ENCODE measurements at regions not wholly inside any gene's neighbourhood (a gene's known extent, or its start where the extent isn't known, plus 50 kb on each side); places are given as distances from the start of the nearest gene placed in this dataset.

DNA sequence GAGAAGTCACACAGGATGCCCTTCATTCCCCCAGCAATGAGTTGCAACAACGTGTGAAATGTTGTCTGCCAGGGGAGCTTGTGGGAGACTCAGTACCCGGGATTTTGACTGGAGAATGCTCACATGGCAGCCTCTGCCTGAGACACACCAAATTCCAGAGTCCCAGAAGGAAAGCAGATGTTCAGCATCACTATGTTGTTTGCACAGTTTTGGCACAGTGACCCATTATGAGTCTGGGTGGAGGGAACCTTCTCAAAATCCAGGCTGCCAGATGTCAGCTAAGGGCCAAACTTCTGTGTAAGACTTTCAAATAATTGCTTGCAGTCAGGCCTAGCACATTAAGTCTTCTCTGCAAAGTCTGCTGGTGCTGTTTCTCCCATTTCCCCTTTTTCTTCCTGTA is 1029.7 kb upstream of the TENM3 start:
- intact Hi-C loops (cut with DNase I), result no loop called here
- Histone ChIP-seq H3K27ac (no peak overlapping the region), H3K4me1 (peaks cover 0 to 6% (median 0%) of the 10 kb centered on the region in 12 donors), H3K9me3 (peaks cover 0 to 4% (median 0%) of the 10 kb centered on the region in 12 donors), H3K36me3 (no peaks in the 10 kb centered on the region), H3K27me3 (no peaks in the 10 kb centered on the region), H3K4me3 (no peak overlapping the region)
- TF ChIP-seq POLR2A (IDR thresholded peaks at IDR 0.05), result no peak
- TF ChIP-seq, protein P1, sequence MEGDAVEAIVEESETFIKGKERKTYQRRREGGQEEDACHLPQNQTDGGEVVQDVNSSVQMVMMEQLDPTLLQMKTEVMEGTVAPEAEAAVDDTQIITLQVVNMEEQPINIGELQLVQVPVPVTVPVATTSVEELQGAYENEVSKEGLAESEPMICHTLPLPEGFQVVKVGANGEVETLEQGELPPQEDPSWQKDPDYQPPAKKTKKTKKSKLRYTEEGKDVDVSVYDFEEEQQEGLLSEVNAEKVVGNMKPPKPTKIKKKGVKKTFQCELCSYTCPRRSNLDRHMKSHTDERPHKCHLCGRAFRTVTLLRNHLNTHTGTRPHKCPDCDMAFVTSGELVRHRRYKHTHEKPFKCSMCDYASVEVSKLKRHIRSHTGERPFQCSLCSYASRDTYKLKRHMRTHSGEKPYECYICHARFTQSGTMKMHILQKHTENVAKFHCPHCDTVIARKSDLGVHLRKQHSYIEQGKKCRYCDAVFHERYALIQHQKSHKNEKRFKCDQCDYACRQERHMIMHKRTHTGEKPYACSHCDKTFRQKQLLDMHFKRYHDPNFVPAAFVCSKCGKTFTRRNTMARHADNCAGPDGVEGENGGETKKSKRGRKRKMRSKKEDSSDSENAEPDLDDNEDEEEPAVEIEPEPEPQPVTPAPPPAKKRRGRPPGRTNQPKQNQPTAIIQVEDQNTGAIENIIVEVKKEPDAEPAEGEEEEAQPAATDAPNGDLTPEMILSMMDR (IDR thresholded peaks at IDR 0.05), result no peak
- DNase-seq (peak in 1 of 5 donors; percentile 29), ATAC-seq (peak in 2 of 4 donors; percentile 44 to 50)
- WGBS, 4 donors, result 41 to 61% (median 54%) methylated on average over 1 to 2 of the region's 2 CpGs

DNA sequence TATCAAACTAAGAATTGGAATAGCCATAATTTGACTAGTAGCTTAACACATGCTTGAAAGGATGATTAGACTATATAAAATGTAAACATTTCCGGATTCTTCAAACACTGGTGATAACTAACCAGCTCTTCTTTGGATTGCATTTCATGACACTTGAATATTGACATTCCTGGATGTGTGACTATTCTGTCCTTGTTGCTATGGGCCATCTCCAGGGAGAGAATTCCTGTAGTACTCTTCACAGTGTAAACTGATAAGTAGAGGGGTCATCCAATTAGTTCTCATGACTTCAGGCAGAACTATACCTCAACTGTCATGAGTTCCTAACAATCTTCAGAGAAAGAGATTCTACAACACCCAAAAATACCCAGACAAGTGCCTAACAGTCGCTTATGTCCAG is 1026.7 kb upstream of the TENM3 start:
- no peak for ATAC-seq
- TF ChIP-seq, protein P1 (IDR thresholded peaks at IDR 0.05), result no peak
- TF ChIP-seq POLR2A (IDR thresholded peaks at IDR 0.05), result no peak
- peaks cover 0 to 3% (median 0%) of the 10 kb centered on the region in 12 donors for H3K9me3 ChIP-seq
- peaks cover 0 to 6% (median 0%) of the 10 kb centered on the region in 12 donors for H3K4me1 ChIP-seq
- H3K27ac ChIP-seq, result no peak overlapping the region
- H3K4me3 ChIP-seq, result no peak overlapping the region
- DNase-seq, result no peak
- intact Hi-C loops (cut with DNase I), result no loop called here
- H3K27me3 ChIP-seq, result no peaks in the 10 kb centered on the region
- WGBS, 4 donors, result 73 to 75% (median 74%) methylated on average over 2 of the region's 2 CpGs
- H3K36me3 ChIP-seq, result no peaks in the 10 kb centered on the region

DNA sequence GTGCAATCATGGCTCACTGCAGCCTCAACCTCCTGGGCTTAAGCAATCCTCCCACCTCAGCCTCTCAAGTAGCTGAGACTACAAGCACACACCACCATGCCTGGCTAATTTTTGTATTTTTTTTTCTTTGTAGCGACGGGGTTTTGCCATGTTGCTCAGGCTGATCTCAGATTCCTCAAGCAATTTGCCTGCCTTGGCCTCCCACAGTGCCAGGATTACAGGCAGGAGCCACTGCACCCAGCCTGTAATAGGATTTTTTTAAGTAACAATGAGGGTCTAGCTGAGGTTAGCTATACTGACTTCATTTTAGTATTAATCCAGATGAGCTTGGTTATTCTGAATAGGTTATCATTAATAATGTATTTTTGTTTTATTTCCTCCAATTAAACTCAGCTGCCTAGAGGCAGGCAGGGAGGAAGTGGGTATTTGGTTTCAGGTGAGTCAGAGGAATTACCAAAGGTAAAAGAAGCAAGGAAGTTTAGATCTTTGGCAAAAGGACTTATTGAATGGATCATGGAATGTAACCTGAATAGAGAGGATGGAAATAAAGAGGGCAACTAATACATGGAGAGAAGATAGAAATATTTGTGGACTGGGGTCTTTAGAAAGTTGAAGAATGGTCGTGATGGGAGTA is 1023.3 kb upstream of the TENM3 start:
- intact Hi-C loops (cut with DNase I), result no loop called here
- 65 to 77% (median 72%) methylated on average over 3 of the region's 3 CpGs for WGBS, 4 donors
- TF ChIP-seq, protein P1 (IDR thresholded peaks at IDR 0.05), result no peak
- no peak for TF ChIP-seq POLR2A (IDR thresholded peaks at IDR 0.05)
- no peak for DNase-seq
- no peak overlapping the region for H3K27ac ChIP-seq
- H3K9me3 ChIP-seq, result no peaks in the 10 kb centered on the region
- no peak overlapping the region for H3K4me3 ChIP-seq
- H3K27me3 ChIP-seq, result no peaks in the 10 kb centered on the region
- no peaks in the 10 kb centered on the region for H3K36me3 ChIP-seq
- ATAC-seq, result no peak
- H3K4me1 ChIP-seq, result no peaks in the 10 kb centered on the region

DNA sequence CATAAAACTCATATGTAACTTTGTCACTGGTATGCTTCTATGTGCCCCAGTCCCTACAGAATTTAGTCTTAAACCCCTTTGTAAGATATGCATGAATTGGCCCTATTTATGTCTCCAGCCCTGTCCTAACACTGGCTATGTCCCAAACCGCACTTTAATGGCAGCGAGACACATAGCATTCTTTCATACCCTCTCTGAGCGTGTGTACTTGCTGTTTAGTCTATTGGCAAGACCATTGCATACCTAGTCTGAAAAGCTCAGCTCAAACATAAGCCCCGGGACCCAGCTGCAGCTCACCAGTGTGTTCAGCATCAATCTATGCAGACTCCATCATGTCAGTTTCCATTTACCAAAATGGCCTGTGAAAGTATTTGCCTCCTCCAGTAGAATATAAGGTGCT is 1018.4 kb upstream of the TENM3 start:
- Histone ChIP-seq H3K4me1 (no peaks in the 10 kb centered on the region), H3K27me3 (no peaks in the 10 kb centered on the region), H3K36me3 (no peaks in the 10 kb centered on the region), H3K27ac (no peak overlapping the region), H3K4me3 (no peak overlapping the region), H3K9me3 (no peaks in the 10 kb centered on the region)
- no peak for DNase-seq
- WGBS, 4 donors, result 80 to 89% (median 86%) methylated on average over 4 of the region's 4 CpGs
- no peak for ATAC-seq
- intact Hi-C loops (cut with DNase I), result no loop called here
- TF ChIP-seq POLR2A (IDR thresholded peaks at IDR 0.05), result no peak

All from heart left ventricle (tissue), 16 donors.